Fibroblast of skin of abdomen (primary cell): ENCODE measurements at regions not wholly inside any gene's neighbourhood (a gene's known extent, or its start where the extent isn't known, plus 50 kb on each side); places are given as distances from the start of the nearest gene placed in this dataset.
"Not testable (repeated sequence)": the region's sequence is repeated elsewhere in the genome, so short reads cannot be mapped to it uniquely, and the experiment has no call there.

Source experiments
- DNase-seq: peaks from one replicate; pipeline ENCODE4 v3.0.0-alpha.2; 2013

DNA sequence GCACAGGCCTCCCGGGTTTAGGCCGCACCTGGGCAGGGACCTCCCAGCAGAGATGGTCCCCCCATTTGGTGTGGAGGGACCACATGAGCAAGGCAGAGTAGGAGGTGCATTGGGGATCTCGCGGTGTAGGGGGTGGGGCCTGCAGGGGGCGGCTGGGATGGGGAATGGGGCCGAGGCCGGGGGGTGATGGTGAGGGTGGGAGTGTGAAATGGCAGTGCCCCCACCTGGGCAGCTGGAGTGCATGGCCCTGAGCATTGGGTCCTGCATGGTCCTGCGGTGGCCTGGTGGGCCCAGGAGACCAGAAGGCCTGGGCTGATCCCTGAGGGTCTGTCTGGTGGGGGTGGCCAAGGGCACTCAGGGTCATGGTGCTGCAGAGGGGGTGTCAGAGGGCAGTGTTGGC, 111.8 kb downstream of the KIF26A start:
- DNase-seq = no peak

DNA sequence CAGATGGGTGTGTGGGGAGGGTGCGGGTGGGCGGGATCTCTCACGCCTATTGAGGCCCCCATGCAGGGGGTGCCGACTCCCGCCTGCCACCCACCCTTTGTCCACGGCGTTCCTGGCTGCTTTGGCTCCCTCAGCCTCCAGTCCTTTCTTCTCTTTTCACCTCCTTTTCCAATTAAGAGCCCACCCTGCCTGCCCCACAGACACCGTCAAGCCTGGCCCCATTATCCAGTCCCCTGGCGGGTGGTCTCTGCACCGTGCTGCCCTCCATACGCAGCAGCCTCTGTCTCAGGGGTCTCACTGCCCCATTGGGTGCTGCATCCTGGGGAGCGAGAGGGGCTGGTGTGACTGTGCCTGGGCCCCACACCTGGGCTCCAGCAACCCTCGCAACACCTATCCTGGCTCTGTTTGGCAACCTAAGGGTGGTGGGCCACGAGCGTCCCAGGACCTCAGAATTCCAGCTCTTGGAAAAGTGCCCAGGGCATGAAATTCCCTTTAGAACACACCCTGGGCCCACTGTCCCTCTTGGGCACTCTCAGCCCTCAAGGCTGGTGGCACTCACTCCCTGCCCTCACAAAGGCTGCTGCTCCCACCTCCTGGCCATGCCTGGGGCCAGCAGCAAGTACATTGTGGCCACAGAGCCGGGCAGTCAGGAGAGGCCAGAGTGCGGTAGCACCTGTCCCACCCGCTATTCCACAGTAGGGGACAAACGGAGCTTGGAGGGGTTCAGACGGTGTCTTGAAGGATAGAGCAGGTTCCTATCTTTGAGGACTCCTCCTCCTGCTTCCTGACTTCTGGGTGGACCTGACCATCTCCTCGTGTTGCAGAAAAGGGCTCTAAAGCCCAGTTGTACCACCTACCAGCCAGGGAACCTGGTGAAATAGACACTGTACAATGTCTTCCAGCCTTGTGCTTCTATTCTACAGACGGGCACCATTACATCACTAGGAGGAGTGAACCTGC, 114.1 kb downstream of the KIF26A start:
- no peak for DNase-seq

DNA sequence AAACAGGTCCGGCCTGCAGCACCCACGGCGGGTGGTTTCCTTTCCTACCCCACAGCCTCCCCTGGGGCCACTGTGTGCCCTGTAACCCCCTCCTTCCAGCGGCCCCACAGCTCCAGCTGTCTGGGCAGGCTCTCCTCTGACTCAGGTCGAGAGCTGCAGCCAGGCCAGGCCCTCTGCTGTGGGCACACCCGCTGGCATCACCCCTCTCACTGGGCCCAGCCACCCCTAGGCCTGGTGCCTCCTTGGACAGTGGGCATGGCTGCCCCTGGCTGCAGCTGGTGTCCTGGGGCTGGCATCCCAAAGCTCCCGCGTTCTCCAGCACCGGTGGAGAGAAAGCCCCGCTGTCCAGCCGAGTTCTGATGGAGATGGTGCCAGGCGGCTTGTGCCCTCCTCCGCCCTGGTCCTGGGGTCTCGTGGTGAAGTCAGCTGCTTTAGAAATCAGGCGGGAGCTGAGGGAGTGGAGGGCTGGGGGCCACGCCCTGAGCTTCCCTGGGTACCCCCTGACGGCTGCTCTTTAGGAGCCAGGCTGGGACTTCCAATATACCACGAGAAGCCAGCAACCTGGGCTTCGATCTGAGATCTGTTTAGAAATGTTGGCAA, 114.9 kb downstream of the KIF26A start:
- no peak for DNase-seq

DNA sequence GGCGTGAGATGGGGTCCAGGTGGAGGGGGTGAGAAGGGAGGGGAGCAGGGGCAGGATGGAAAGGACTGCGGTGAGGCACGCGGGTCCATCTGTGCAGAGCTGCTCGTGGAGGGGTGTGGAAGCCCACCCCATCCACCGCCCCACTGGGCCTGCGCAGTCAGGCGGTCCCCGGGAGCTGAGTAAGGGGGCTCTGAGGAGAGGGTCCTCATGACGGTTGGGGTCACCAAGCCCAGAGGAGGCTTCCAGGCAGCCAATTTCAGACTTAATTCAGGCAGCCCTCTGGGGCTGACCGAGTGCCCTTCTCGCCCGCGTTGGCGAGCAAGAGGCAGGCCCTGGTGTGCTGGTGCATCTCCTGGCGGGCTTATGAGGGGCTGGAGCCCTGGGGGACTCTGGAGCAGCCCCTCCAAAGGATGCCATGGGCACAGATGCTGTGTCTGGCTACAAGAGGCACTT, 115.5 kb downstream of the KIF26A start:
- DNase-seq = no peak

DNA sequence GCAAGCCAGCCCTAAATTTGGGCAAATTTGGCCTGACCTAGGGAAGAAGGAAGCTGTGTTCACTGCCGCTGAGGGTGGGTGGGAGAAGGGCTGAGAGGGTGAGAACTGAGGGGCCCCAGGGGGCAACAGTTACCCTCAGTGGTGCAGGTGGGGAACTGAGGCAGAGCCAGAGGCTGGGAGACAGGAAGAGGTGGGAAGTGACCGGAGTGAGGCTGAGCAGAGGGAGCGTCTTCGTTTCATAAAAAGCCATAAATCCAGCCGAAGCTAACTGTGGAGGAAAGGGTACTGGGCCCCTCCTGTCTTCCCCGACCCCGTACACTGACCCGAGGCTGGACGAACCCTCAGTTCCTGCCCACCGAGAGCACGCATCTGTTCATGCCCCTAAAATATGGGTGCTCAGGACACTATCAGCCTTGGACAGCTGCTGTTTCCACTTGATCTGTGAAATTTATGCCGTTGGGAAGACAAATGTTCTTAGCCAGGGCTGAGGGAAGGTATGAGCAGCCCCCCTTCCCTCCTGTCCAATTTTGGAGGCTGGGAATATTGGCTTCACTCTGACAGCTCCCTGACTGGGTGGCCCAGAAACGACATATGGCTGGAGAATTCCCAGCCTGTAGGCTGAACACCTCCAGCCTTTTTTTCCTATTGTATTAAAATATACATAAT, 116.5 kb downstream of the KIF26A start:
- DNase-seq = no peak

DNA sequence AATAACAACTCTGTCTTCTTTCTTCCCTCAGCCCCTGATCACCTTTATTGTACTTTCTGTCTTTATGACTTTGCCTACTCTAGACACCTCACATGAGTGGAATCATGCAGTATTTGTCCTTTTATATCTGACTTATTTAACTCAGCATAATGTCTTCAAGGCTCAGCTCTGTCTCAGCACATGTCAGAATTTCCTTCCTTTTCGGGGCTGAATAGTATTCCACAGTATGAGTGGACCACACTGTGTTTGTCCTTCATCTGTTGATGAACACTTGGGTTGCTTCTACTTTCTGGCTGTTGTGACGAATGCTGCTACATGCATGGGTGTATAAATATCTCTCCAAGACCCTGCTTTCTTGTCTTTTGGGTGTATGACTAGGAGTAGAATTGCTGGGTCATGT, 117.6 kb downstream of the KIF26A start:
- no peak for DNase-seq

DNA sequence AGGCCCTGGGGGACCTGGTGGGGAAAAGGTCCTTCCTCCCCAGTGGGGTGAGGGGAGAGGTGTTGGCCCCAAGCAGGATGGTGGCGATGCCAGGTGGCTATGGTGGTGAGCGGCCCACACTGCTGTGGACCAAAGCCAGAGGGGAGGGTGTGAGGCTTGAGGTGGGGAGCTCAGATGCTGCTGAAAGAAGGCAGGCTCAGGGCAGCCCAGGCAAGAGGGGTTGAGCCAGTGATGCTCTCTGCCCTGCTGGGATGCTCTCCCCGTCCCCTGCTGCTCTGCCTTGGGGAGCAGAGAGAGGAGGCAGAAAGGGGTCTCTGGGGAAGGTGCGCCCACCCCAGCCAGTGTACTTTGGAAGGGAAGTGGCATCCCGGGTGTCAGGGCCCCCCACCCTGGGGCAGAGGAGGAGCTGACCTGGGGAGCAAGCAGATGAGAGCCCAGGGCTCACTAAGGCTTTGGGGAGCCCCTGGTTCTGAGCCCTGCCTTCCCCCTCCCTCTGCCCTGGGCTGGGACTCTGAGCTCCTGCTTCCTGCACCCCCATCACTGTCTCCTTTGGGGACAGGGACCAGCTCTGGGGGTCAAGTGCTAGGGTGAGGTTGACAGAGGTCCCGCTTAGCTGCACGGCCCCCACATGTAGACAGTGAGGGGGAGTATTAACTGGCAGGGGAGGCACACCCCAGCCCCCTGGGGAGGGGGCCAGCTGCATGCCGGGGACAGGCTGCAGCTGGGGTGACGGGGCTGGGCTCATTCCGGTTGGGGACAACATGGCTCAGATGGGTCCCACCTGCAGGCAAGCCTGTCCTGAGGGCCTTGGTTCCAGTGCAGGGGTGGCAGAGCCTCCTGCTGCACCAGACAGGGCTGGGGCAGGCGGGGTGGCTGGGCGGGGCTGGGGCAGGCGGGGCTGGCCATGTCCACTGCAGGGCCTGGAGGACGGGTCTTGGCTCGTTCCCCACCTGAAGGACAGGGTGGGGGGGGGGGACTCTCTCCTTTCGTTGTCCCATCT, 124.4 kb downstream of the KIF26A start:
- DNase-seq = no peak

DNA sequence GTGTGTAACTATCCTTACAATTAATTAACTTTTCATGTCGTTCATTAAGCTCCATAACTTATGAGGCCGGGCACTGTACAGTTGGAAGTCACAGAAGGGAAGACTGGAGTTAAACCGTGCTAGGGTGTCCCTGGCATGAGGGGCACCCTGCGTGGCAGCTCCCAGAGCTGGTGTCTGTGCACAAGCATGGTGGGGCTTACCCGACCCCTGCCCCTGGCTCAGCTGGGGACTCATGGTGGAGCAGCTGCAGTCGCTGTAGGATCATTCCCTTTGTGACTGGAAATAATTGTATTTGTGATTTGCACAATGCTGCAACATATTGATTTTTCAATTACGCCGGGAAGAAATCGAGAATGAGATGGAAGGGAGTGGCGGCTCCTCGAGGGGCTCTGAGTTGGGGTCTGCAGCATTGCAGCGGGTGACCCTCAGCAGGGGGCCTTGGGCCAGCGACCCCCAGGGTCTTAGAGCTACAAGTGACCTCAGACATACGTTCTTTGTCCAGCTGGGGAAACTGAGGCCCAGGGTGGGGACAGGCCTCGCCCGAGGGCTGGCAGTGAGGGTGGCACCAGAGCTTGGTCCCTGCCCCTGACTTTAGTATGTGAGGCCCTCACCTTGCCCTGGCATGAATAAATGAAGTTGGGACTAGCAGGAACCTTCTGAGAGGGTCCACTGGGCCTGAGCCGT, 125.4 kb downstream of the KIF26A start:
- DNase-seq = no peak

DNA sequence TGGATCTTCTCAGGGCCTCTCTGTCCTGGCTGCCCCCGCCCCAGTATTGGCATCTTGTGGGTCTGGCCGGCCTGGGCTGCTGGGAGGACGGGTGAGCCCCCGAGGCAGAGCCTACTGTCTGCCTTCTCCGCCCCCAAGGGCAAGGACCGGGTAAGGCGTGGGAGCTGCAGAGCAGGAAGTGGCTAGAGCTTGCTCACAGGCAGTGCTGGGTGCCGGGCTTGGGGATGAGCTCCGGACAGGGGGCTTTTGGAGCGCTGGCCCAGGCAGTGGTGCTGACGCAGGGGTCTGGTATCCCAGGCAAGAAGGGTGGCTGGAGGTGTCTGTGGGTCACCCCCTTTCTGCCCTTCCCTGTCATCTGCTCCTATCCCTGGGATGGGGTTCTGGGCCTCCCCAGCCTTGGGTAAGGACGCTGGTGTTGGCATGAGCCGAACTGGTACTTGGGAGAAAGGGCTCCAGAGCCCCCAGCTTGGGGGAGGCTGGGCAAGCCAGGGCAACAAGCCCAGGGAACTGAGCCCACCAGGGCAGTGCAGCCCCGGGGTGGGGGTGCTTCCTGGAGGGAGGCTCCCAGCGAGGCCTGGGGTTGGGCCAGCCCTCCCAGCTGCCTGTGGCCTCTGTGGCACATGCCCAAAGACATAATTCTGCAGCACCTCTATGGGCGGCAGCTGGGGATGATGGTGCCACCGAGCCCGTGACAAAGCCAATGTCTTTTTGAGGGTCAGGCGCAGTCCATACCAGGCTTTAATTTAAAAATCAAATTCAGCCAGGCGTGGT, 126.3 kb downstream of the KIF26A start:
- DNase-seq = no peak

DNA sequence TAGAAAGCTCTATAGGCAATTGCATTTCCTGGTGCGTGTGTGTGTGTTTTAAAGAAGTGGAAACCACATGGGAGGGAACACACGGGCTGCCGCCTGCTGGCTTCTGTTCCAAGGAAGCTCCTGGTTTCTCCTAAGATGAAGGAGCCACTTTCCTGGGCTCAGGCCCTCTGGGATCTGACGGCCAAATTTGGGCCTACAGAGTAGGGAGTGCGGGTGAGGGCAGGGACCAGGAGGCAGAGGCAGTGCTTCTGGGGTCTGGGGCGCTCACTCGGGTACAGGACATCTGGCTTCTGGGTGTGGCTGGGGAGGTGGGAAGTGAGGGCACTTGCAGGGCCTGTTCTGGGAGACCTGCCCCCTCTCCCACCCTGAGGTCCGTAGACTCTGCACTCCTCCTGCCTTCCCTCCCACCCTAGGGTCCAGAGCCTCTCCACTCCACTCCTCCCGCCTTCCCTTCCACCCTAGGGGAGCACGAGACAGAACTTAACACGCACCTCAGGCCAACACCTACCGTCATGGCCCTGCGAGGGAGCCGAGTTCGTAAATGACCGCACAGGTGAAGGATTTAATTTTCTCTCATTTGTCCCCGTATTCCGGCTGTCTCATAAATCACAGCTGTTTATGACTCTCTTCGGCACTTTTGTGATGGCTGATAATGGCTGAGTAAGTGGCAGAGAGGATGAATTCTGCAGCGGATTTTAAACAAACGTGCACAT, 127.7 kb downstream of the KIF26A start:
- DNase-seq = no peak

DNA sequence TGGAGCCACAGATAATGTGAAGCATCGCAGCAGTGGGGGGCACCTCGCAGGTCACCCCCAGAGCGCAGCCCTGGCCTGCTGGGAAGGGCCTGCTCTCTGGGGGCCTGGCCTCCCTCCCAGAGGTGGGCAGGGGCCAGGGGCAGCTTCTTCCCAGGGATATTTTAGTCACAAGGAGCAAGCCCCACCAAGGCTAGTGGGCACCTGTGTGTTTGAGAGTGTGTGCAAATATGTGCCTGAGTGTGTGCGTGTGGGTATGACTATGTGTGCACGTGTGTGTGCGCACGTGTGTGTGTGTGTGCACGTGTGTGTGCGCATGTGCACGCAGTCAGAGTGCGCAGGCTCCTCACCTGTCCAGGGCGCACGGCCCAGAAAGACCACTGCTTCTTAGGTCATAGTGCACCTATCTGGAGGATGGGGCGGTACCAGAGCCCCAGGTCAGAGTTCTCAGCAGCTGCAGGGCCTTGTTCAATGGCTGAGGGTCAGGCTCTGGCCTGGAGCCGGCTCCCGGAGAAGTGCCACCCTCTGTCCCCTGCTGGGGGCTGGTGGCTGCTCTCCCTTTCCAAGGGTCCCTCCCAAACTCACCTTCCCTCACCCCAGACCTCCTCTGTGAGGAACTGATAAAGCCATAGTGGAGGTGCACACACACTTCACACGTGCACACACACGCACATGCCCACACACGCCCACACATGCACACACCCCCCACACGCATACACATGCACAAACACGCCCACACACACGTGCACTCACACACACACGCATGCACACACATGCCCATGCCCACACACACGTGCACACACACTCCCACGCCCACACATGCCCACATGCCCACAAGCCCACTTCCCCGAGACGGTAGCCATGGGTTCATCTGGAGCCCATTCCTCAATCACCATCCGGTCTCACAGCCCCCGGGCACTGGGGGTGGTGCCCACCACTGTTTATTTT, 128.5 kb downstream of the KIF26A start:
- DNase-seq = no peak

DNA sequence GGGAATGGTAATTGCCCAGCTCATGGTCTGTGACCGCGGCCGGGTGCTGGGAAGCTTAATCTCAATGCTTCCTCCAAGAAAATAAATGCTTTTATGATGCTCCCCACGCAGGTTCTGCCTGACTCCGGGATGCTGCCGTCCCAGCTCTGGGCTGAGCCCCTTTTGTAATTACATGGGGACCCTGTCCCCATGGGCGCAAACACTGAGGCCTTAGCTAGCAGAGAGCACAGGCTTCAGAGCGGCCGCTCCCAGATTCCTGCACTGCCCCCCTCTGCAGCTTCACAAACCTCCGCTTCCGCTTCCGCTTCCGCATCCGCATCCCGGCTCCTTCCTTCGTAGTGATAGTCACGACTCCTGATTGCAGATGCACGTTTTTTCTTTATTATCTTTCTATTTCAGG, 129.5 kb downstream of the KIF26A start:
- no peak for DNase-seq

DNA sequence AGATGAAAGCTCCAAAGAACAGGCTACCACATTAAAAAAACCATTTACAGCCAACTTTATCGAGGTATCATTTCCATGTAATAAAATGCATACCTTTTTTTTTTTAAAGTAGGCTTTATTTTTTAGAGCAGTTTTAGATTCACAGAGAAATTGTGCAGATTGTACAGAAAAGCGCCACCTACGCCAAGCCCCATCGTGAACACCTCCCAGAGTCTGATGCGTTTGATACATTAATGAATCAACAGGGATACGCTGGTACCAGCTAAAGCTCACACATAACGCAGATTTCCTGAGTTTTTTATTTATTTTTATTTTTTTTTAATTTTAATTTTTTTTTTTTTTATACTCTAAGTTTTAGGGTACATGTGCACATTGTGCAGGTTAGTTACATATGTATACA, 129.9 kb downstream of the KIF26A start:
- DNase-seq = no peak

DNA sequence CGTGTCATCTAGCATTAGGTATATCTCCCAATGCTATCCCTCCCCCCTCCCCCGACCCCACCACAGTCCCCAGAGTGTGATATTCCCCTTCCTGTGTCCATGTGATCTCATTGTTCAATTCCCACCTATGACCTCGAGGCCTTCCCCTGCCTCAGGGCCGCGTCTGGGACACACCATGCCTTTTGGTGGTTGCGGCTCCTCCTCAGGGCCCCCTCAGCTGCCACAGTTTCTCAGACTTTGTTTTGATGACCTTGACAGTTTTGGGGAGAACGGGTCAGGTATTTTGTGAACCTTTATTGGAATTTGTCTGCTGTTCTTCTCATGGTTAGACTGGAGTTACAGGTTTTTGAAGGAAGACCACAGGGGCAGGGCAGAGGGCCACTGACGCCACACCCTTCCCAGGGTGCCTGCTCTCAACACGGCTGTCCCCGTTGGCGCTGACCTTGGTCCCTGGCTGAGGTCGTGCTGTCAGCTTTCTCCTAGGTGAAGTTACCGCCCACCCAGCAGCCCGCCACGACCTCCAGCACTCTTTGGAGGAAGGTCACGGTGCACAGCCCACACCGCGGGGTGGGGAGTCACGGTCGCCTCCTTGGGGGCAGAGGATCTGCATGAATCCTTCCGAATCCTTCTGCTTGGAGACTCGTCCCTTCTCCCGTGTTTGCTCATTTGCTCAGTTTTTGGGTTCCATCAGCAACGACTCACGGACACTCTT, 130.5 kb downstream of the KIF26A start:
- DNase-seq = no peak

DNA sequence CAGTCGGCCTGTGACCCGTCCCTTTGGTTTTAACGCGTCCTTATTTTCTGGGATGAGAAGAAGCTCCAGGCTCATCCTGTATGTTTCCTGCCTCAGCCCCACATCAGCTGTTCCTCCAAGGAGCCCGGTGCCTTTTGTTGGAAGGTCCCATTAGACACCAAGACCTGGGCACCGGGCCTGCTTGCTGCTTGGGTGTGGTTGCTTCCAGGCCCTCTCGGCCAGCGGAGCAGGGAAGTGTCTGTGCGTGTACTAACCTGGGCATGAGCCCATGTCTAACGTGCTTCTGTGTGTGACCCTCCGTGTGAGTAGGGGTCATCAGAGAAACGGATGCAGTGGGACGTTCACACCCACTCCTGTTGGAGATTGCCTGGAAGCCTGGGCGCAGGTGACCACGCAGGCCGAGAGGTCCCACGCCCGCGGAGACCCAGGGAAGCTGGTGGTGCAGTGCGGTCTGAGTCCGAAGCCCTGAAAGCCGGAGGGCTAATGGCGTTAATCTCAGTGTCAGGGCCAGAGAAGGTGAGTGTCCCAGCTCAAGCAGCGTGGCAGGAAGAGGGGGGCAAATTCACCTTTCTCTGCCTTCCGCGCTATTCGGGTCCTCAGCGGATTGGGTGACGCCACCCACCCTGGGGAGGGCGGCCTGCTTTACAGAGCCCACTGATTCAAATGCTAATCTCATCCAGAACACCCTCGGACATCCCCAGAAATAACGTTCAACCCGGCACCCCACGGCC, 131.3 kb downstream of the KIF26A start:
- DNase-seq = not testable (repeated sequence)

DNA sequence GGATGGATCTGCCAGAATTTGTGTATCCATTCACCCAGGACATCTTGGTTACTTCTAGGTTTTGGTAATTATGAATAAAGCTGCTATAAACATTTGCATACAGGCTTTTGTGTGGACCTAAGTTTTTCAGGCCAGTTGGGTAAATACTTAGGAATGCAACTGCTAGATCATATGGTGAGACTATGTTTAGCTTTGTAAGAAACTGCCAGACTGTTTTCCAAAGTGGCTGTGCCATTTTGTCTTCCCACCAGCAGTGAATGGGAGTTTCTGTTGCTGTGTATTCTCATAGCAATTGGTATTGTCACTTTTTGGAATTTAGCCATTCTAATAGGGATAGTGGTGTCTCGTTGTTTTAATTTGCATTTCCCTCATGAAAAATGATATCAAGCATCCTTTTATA, 133.0 kb downstream of the KIF26A start:
- DNase-seq = no peak

DNA sequence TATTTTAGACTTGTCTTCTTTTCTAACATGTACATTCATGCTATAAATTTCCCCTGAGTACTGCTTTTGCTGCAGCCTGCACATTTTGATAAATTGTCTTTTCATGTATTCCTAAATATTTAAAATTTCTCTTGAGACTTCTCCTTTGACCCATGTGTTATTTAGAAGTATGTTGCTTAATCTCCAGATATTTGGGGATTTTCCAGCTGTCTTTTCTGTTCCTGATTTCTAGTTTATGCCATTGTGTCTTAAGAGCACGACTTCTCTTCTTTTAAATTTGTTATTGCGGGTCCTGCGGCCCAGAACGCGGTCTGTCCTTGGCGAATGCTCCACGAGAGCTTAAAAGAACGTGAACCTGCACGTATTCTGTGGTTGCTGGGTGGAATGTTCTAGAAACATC, 136.4 kb downstream of the KIF26A start:
- DNase-seq = no peak
